Panc1 (cell line): ENCODE measurements at regions not wholly inside any gene's neighbourhood (a gene's known extent, or its start where the extent isn't known, plus 50 kb on each side); places are given as distances from the start of the nearest gene placed in this dataset.

ENCODE experiments used
- ATAC-seq: fragments of 200-7000 bp; cut with Tn5 transposase; 2 replicates; pipeline ENCODE4 v1.9.1; 2020; ENCODE audit warnings: mild to moderate bottlenecking, moderate library complexity
- BruUV-seq: library from RNA; stranded (reverse); fragments of 400-500 nt; replicated peaks from 2 replicates; lab custom pipeline; 2021; lab: Mats Ljungman, UMichigan
- CTCF ChIA-PET: fragments of 300-600 bp; sonication (Branson Sonifier 250); formaldehyde crosslinking; loops from one replicate; lab custom pipeline; 2022; ENCODE audit warnings: antibody characterized with exemption; lab: Charles Lee
- POLR2A ChIA-PET: fragments of 300-600 bp; sonication (Branson Sonifier 250); formaldehyde crosslinking; loops from one replicate; lab custom pipeline; 2022; ENCODE audit warnings: antibody characterized with exemption; lab: Charles Lee
- DNase-seq: peaks from one replicate; pipeline ENCODE4 v3.0.0-alpha.2; 2010; ENCODE audit warnings: low read depth, low spot score
- H3K27ac ChIP-seq: 2 replicates; pipeline ENCODE4 v1.5.1; 2011; ENCODE audit warnings: mild to moderate bottlenecking, low read length, inconsistent platforms
- H3K27me3 ChIP-seq: fragments of 200-500 bp; sonication (Bioruptor generic); 2 replicates; pipeline ENCODE4 v1.6.0; 2014; ENCODE audit warnings: low read length, inconsistent platforms; ENCODE audit not compliant: control insufficient read depth, insufficient read depth
- H3K36me3 ChIP-seq: fragments of 200-500 bp; sonication (Bioruptor generic); 2 replicates; pipeline ENCODE4 v1.5.1; 2014; ENCODE audit warnings: inconsistent platforms, mild to moderate bottlenecking, low read length, moderate library complexity; ENCODE audit not compliant: control insufficient read depth, insufficient read depth
- H3K4me1 ChIP-seq: 2 replicates; pipeline ENCODE4 v1.5.1; 2011; ENCODE audit warnings: inconsistent platforms, mild to moderate bottlenecking, low read length, moderate library complexity; ENCODE audit not compliant: control insufficient read depth, insufficient read depth
- H3K4me3 ChIP-seq, 2 experiments: 2 replicates each; pipeline ENCODE4 v1.5.1; 2011 to 2012; ENCODE audit warnings: low read depth in 2 of 2, low read length in 2 of 2, mild to moderate bottlenecking in 2 of 2, inconsistent platforms in 1 of 2, moderate library complexity in 1 of 2
- H3K9me3 ChIP-seq: fragments of 200-500 bp; sonication (Bioruptor generic); 2 replicates; pipeline ENCODE4 v1.5.1; 2014; ENCODE audit warnings: low read depth, mild to moderate bottlenecking, inconsistent platforms, low read length, moderate library complexity; ENCODE audit not compliant: control insufficient read depth, insufficient read depth
- POLR2AphosphoS5 ChIP-seq: IDR thresholded peaks from 2 replicates; pipeline ENCODE4 v1.6.1; 2012; ENCODE audit warnings: mild to moderate bottlenecking, low read depth, low read length, moderate library complexity
- SIN3A ChIP-seq: IDR thresholded peaks from 2 replicates; pipeline ENCODE4 v1.6.1; 2012; ENCODE audit warnings: low read depth, mild to moderate bottlenecking, low read length, moderate library complexity, borderline replicate concordance; ENCODE audit not compliant: insufficient read depth
- TCF7L2 ChIP-seq: IDR thresholded peaks from 2 replicates; pipeline ENCODE4 v1.6.1; 2011; ENCODE audit warnings: mild to moderate bottlenecking, low read depth, low read length, inconsistent platforms
- in situ Hi-C: cut with HindIII; loops from 2 replicates; pipeline ENCODE4 v1.10.0; 2016; ENCODE audit warnings: low sequenced_read_pairs, low pct_unique_long_range_greater_than_20kb
- intact Hi-C: fragments of 100-400 bp; cut with micrococcal nuclease; formaldehyde crosslinking; loops from one replicate; pipeline ENCODE4 v1.10.0; 2022; ENCODE audit not compliant: unreplicated experiment
- TF ChIP-seq, protein P1 (sequence below), 2 experiments: IDR thresholded peaks; 2 replicates each; pipeline ENCODE4 v1.6.1; 2011 to 2012; ENCODE audit warnings: low read depth in 2 of 2, control low read depth in 1 of 2, low read length in 1 of 2, mild to moderate bottlenecking in 1 of 2, moderate library complexity in 1 of 2; ENCODE audit not compliant: insufficient read depth in 1 of 2
- TF ChIP-seq, protein P2 (sequence below): fragments of 450-650 bp; IDR thresholded peaks from 2 replicates; pipeline ENCODE4 v1.5.1; 2017; ENCODE audit warnings: mild to moderate bottlenecking

GRCh38 chr10:60626037-60626436 is 152.2 kb upstream of the CDK1 start:
- no peaks in the 10 kb centered on the region for H3K4me1 ChIP-seq

GRCh38 chr10:60623627-60624026 is 154.7 kb upstream of the CDK1 start:
- Histone ChIP-seq H3K27ac (no peak overlapping the region), H3K4me1 (no peaks in the 10 kb centered on the region), H3K9me3 (no peaks in the 10 kb centered on the region), H3K27me3 (no peaks in the 10 kb centered on the region; the same call in 1 of the 2 replicates), H3K4me3 (no peak overlapping the region), H3K36me3 (no peaks in the 10 kb centered on the region)
- no peak for ATAC-seq
- intact Hi-C loops (no loop called here), in situ Hi-C loops (no loop called here)
- TF ChIP-seq, protein P1, sequence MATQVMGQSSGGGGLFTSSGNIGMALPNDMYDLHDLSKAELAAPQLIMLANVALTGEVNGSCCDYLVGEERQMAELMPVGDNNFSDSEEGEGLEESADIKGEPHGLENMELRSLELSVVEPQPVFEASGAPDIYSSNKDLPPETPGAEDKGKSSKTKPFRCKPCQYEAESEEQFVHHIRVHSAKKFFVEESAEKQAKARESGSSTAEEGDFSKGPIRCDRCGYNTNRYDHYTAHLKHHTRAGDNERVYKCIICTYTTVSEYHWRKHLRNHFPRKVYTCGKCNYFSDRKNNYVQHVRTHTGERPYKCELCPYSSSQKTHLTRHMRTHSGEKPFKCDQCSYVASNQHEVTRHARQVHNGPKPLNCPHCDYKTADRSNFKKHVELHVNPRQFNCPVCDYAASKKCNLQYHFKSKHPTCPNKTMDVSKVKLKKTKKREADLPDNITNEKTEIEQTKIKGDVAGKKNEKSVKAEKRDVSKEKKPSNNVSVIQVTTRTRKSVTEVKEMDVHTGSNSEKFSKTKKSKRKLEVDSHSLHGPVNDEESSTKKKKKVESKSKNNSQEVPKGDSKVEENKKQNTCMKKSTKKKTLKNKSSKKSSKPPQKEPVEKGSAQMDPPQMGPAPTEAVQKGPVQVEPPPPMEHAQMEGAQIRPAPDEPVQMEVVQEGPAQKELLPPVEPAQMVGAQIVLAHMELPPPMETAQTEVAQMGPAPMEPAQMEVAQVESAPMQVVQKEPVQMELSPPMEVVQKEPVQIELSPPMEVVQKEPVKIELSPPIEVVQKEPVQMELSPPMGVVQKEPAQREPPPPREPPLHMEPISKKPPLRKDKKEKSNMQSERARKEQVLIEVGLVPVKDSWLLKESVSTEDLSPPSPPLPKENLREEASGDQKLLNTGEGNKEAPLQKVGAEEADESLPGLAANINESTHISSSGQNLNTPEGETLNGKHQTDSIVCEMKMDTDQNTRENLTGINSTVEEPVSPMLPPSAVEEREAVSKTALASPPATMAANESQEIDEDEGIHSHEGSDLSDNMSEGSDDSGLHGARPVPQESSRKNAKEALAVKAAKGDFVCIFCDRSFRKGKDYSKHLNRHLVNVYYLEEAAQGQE (IDR thresholded peaks at IDR 0.05; ENCODE audit: insufficient read depth in 1 of 2, low read depth in 2 of 2, low read length in 1 of 2): no peak
- TF ChIP-seq TCF7L2: no peak
- TF ChIP-seq, protein P2, sequence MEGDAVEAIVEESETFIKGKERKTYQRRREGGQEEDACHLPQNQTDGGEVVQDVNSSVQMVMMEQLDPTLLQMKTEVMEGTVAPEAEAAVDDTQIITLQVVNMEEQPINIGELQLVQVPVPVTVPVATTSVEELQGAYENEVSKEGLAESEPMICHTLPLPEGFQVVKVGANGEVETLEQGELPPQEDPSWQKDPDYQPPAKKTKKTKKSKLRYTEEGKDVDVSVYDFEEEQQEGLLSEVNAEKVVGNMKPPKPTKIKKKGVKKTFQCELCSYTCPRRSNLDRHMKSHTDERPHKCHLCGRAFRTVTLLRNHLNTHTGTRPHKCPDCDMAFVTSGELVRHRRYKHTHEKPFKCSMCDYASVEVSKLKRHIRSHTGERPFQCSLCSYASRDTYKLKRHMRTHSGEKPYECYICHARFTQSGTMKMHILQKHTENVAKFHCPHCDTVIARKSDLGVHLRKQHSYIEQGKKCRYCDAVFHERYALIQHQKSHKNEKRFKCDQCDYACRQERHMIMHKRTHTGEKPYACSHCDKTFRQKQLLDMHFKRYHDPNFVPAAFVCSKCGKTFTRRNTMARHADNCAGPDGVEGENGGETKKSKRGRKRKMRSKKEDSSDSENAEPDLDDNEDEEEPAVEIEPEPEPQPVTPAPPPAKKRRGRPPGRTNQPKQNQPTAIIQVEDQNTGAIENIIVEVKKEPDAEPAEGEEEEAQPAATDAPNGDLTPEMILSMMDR: no peak
- no peak for TF ChIP-seq SIN3A
- no peak for TF ChIP-seq POLR2AphosphoS5
- CTCF ChIA-PET: no interaction called here
- POLR2A ChIA-PET: no interaction called here
- BruUV-seq: no TSS peak
- DNase-seq: no peak

More at GRCh38 chr10:60626037-60626436, 152.2 kb upstream of the CDK1 start:
- in situ Hi-C loops (no loop called here), intact Hi-C loops (no loop called here)
- Histone ChIP-seq H3K27me3 (no peaks in the 10 kb centered on the region; the same call in 1 of the 2 replicates), H3K9me3 (no peaks in the 10 kb centered on the region), H3K27ac (no peak overlapping the region), H3K4me3 (no peak overlapping the region), H3K36me3 (no peaks in the 10 kb centered on the region)
- no peak for TF ChIP-seq TCF7L2
- TF ChIP-seq, protein P2: no peak
- no peak for TF ChIP-seq SIN3A
- TF ChIP-seq, protein P1 (IDR thresholded peaks at IDR 0.05; ENCODE audit: insufficient read depth in 1 of 2, low read depth in 2 of 2, low read length in 1 of 2): no peak
- TF ChIP-seq POLR2AphosphoS5: no peak
- no TSS peak for BruUV-seq
- POLR2A ChIA-PET: no interaction called here
- ATAC-seq (no peak), DNase-seq (no peak)
- CTCF ChIA-PET: no interaction called here
